ENCODE measurements at regions not wholly inside any gene's neighbourhood (a gene's known extent, or its start where the extent isn't known, plus 50 kb on each side); places are given as distances from the start of the nearest gene placed in this dataset.
A peak's percentile ranks its signal among the peaks of the same experiment; 100 is the strongest.
"Not testable (repeated sequence)": the region's sequence is repeated elsewhere in the genome, so short reads cannot be mapped to it uniquely, and the experiment has no call there.

GRCh38 chr20:1816384-1817381 is 78.5 kb upstream of the SIRPA start:
- no peak overlapping the region for H3K27ac ChIP-seq
- DNase-seq (ENCODE audit: low read depth, low spot score): no peak
- H3K9ac ChIP-seq (ENCODE audit: insufficient read length): no peak overlapping the region

GRCh38 chr20:1815502-1816085 is 79.6 kb upstream of the SIRPA start:
- no peak for DNase-seq (ENCODE audit: low read depth, low spot score)
- Histone ChIP-seq H3K36me3 (ENCODE audit: insufficient read depth, low read length) (no peaks in the 10 kb centered on the region), H3K9ac (ENCODE audit: insufficient read length) (no peak overlapping the region), H3K27ac (no peak overlapping the region), H3K4me3 (no peak overlapping the region), H3K9me3 (ENCODE audit: low read depth, low read length) (no peaks in the 10 kb centered on the region)
- no peak for TF ChIP-seq EZH2 (IDR thresholded peaks at IDR 0.05)
- TF ChIP-seq FOXP2 (optimal IDR thresholded peaks at IDR 0.05; ENCODE audit: control extremely low read depth, extremely low read length, insufficient read depth): no peak
- no peak for TF ChIP-seq POLR2AphosphoS5 (IDR thresholded peaks at IDR 0.05; ENCODE audit: borderline replicate concordance, low read depth, low read length)

More at GRCh38 chr20:1816384-1817381, 78.5 kb upstream of the SIRPA start:
- H3K9me3 ChIP-seq (ENCODE audit: low read depth, low read length): no peaks in the 10 kb centered on the region
- TF ChIP-seq EZH2 (IDR thresholded peaks at IDR 0.05): no peak
- no peak for TF ChIP-seq POLR2AphosphoS5 (IDR thresholded peaks at IDR 0.05; ENCODE audit: borderline replicate concordance, low read depth, low read length)
- TF ChIP-seq FOXP2 (optimal IDR thresholded peaks at IDR 0.05; ENCODE audit: control extremely low read depth, extremely low read length, insufficient read depth): no peak
- H3K36me3 ChIP-seq (ENCODE audit: insufficient read depth, low read length): no peaks in the 10 kb centered on the region
- no peak overlapping the region for H3K4me3 ChIP-seq

- not testable (repeated sequence) for H3K27ac ChIP-seq; H3K9ac ChIP-seq (ENCODE audit: insufficient read length); H3K4me3 ChIP-seq; DNase-seq (ENCODE audit: low read depth, low spot score); H3K36me3 ChIP-seq (ENCODE audit: insufficient read depth, low read length); H3K9me3 ChIP-seq (ENCODE audit: low read depth, low read length)
Observed at GRCh38 chr20:1814861-1815260, 80.3 kb upstream of the SIRPA start.

- H3K4me3 ChIP-seq: 0 out of 2 replicates have a peak overlapping the region, but pooled peaks have one; percentile 26
- H3K36me3 ChIP-seq (ENCODE audit: insufficient read depth, low read length): no peaks in the 10 kb centered on the region
- DNase-seq (ENCODE audit: low read depth, low spot score): no peak
- H3K27ac ChIP-seq: peak overlapping the region; percentile 63
- TF ChIP-seq FOXP2 (optimal IDR thresholded peaks at IDR 0.05; ENCODE audit: control extremely low read depth, extremely low read length, insufficient read depth) (no peak), POLR2AphosphoS5 (IDR thresholded peaks at IDR 0.05; ENCODE audit: borderline replicate concordance, low read depth, low read length) (no peak), EZH2 (IDR thresholded peaks at IDR 0.05) (no peak)
- no peaks in the 10 kb centered on the region for H3K9me3 ChIP-seq (ENCODE audit: low read depth, low read length)
- no peak overlapping the region for H3K9ac ChIP-seq (ENCODE audit: insufficient read length)
Observed at GRCh38 chr20:1813674-1814635, 81.3 kb upstream of the SIRPA start.

- H3K4me3 ChIP-seq: no peak overlapping the region
- no peak overlapping the region for H3K9ac ChIP-seq (ENCODE audit: insufficient read length)
- H3K9me3 ChIP-seq (ENCODE audit: low read depth, low read length): no peaks in the 10 kb centered on the region
- DNase-seq (ENCODE audit: low read depth, low spot score): no peak
- TF ChIP-seq FOXP2 (optimal IDR thresholded peaks at IDR 0.05; ENCODE audit: control extremely low read depth, extremely low read length, insufficient read depth) (no peak), EZH2 (IDR thresholded peaks at IDR 0.05) (no peak)
- H3K27ac ChIP-seq: peak overlapping the region; percentile 63; the same call in 1 of the 2 replicates
- no peaks in the 10 kb centered on the region for H3K36me3 ChIP-seq (ENCODE audit: insufficient read depth, low read length)
Observed at GRCh38 chr20:1813101-1813529, 82.1 kb upstream of the SIRPA start.

GRCh38 chr20:1811621-1812498 is 83.3 kb upstream of the SIRPA start:
- H3K36me3 ChIP-seq (ENCODE audit: insufficient read depth, low read length): no peaks in the 10 kb centered on the region
- H3K9ac ChIP-seq (ENCODE audit: insufficient read length): no peak overlapping the region
- no peak for DNase-seq (ENCODE audit: low read depth, low spot score)
- TF ChIP-seq POLR2AphosphoS5 (IDR thresholded peaks at IDR 0.05; ENCODE audit: borderline replicate concordance, low read depth, low read length) (no peak), EZH2 (IDR thresholded peaks at IDR 0.05) (no peak), FOXP2 (optimal IDR thresholded peaks at IDR 0.05; ENCODE audit: control extremely low read depth, extremely low read length, insufficient read depth) (no peak)
- H3K9me3 ChIP-seq (ENCODE audit: low read depth, low read length): no peaks in the 10 kb centered on the region
- peak overlapping the region; percentile 87 for H3K27ac ChIP-seq
- H3K4me3 ChIP-seq: peak overlapping the region; percentile 51

GRCh38 chr20:1810926-1811620 is 84.1 kb upstream of the SIRPA start:
- H3K36me3 ChIP-seq (ENCODE audit: insufficient read depth, low read length): no peaks in the 10 kb centered on the region
- H3K4me3 ChIP-seq: peak overlapping the region; percentile 51
- DNase-seq (ENCODE audit: low read depth, low spot score): no peak
- no peaks in the 10 kb centered on the region for H3K9me3 ChIP-seq (ENCODE audit: low read depth, low read length)
- TF ChIP-seq FOXP2 (optimal IDR thresholded peaks at IDR 0.05; ENCODE audit: control extremely low read depth, extremely low read length, insufficient read depth): no peak
- TF ChIP-seq EZH2 (IDR thresholded peaks at IDR 0.05): no peak
- TF ChIP-seq POLR2AphosphoS5 (IDR thresholded peaks at IDR 0.05; ENCODE audit: borderline replicate concordance, low read depth, low read length): no peak
- peak overlapping the region; percentile 46 for H3K9ac ChIP-seq (ENCODE audit: insufficient read length)
- H3K27ac ChIP-seq: peak overlapping the region; percentile 87

Measured in SK-N-MC (cell line).